ENCODE measurements at regions not wholly inside any gene's neighbourhood (a gene's known extent, or its start where the extent isn't known, plus 50 kb on each side); places are given as distances from the start of the nearest gene placed in this dataset.

DNA sequence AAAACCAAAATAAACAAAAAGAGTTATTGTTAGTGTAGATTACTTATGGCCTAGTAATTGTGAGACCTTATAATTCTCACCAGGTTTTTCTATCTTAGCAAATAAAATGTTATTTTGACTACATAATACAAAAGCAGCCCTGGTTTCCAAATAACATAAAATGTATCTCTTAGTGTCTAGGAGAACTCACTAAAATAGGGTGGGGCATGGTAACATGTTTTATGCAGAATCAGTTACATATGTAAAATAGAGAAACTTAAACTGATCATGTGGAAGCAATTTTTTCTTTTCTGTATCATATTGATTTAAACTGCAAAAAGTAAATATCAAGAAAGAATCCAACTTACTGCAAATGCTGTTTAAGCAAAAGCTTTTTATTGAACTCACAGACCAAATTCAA is 431.1 kb upstream of the ALCAM start:
- Histone ChIP-seq H3K79me2 (ENCODE audit: insufficient read depth, low read length) (no peaks in the 10 kb centered on the region), H3K9ac (ENCODE audit: low read depth, low read length) (no peak overlapping the region), H2AFZ (ENCODE audit: low read depth, low read length) (no peak overlapping the region), H3K27ac (ENCODE audit: low read length) (no peak overlapping the region), H3K36me3 (ENCODE audit: insufficient read depth, low read length) (no peaks in the 10 kb centered on the region), H3K9me3 (ENCODE audit: insufficient read depth, low read length, severe bottlenecking) (no peaks in the 10 kb centered on the region), H3K27me3 (ENCODE audit: insufficient read depth, low read length, poor library complexity) (no peaks in the 10 kb centered on the region), H3K4me1 (ENCODE audit: insufficient read depth, low read length) (no peaks in the 10 kb centered on the region), H3K4me2 (ENCODE audit: insufficient read depth, low read length) (no peak overlapping the region), H3K4me3 (ENCODE audit: low read depth in 1 of 2, low read length in 2 of 2) (no peak overlapping the region), H4K20me1 (ENCODE audit: insufficient read depth, low read length) (no peaks in the 10 kb centered on the region)
- ATAC-seq (ENCODE audit: insufficient read depth, low read depth), result no peak
- TF ChIP-seq EZH2 (IDR thresholded peaks at IDR 0.05; ENCODE audit: borderline replicate concordance, low read depth, low read length, severe bottlenecking), result no peak
- TF ChIP-seq, protein P1, sequence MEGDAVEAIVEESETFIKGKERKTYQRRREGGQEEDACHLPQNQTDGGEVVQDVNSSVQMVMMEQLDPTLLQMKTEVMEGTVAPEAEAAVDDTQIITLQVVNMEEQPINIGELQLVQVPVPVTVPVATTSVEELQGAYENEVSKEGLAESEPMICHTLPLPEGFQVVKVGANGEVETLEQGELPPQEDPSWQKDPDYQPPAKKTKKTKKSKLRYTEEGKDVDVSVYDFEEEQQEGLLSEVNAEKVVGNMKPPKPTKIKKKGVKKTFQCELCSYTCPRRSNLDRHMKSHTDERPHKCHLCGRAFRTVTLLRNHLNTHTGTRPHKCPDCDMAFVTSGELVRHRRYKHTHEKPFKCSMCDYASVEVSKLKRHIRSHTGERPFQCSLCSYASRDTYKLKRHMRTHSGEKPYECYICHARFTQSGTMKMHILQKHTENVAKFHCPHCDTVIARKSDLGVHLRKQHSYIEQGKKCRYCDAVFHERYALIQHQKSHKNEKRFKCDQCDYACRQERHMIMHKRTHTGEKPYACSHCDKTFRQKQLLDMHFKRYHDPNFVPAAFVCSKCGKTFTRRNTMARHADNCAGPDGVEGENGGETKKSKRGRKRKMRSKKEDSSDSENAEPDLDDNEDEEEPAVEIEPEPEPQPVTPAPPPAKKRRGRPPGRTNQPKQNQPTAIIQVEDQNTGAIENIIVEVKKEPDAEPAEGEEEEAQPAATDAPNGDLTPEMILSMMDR (IDR thresholded peaks at IDR 0.05; ENCODE audit: borderline replicate concordance, extremely low read depth, low read length, poor library complexity, severe bottlenecking), result no peak
- no peak for DNase-seq

DNA sequence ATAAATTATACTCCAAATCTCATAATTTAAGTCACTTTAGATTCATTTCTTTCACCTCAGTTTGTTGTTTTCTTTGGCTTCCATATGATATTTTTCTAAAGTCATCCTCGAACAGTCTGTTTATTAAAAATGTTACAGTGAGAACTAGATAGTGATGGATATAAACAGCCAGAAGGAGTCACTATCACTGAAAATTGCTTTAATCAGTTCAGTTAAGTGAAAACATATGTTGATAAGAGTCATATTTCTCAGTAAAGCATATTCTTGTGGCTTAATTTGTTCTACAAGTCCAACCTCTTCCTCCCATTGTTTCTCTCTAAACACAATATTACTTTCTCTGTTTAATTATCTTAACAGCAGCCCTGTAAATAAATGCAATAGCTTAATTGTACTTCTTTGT is 427.5 kb upstream of the ALCAM start:
- TF ChIP-seq EZH2 (IDR thresholded peaks at IDR 0.05; ENCODE audit: borderline replicate concordance, low read depth, low read length, severe bottlenecking), result no peak
- TF ChIP-seq, protein P1 (IDR thresholded peaks at IDR 0.05; ENCODE audit: borderline replicate concordance, extremely low read depth, low read length, poor library complexity, severe bottlenecking), result no peak
- H4K20me1 ChIP-seq (ENCODE audit: insufficient read depth, low read length), result no peaks in the 10 kb centered on the region
- H3K79me2 ChIP-seq (ENCODE audit: insufficient read depth, low read length), result no peaks in the 10 kb centered on the region
- no peaks in the 10 kb centered on the region for H3K4me1 ChIP-seq (ENCODE audit: insufficient read depth, low read length)
- H3K4me2 ChIP-seq (ENCODE audit: insufficient read depth, low read length), result no peak overlapping the region
- no peak overlapping the region for H2AFZ ChIP-seq (ENCODE audit: low read depth, low read length)
- no peaks in the 10 kb centered on the region for H3K9me3 ChIP-seq (ENCODE audit: insufficient read depth, low read length, severe bottlenecking)
- no peak for DNase-seq
- H3K27me3 ChIP-seq (ENCODE audit: insufficient read depth, low read length, poor library complexity), result no peaks in the 10 kb centered on the region
- no peak for ATAC-seq (ENCODE audit: insufficient read depth, low read depth)
- H3K4me3 ChIP-seq (ENCODE audit: low read depth in 1 of 2, low read length in 2 of 2), result no peak overlapping the region
- H3K9ac ChIP-seq (ENCODE audit: low read depth, low read length), result no peak overlapping the region
- H3K36me3 ChIP-seq (ENCODE audit: insufficient read depth, low read length), result no peaks in the 10 kb centered on the region
- H3K27ac ChIP-seq (ENCODE audit: low read length), result no peak overlapping the region

DNA sequence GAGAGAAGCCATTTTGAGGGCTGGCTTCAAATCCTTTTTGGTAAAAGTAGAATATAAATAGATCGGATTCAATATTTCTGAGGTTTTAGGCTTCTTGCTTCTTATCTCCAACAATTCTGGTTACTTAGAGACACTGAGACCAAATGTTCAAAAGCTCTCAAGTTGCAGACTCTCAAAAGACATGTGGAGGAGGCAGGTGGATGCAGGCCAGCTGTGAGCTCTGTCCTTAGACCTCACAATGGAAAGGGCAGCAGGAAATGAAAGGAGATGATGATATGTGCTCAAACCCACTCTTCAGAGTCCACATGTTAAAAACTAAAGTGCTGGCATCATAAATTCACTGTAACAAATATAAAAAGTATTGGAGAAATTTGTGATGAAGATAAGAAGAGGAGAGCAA is 424.9 kb upstream of the ALCAM start:
- Histone ChIP-seq H3K4me2 (ENCODE audit: insufficient read depth, low read length) (no peak overlapping the region), H3K27me3 (ENCODE audit: insufficient read depth, low read length, poor library complexity) (no peaks in the 10 kb centered on the region), H3K4me1 (ENCODE audit: insufficient read depth, low read length) (no peaks in the 10 kb centered on the region), H3K9me3 (ENCODE audit: insufficient read depth, low read length, severe bottlenecking) (no peaks in the 10 kb centered on the region), H4K20me1 (ENCODE audit: insufficient read depth, low read length) (no peaks in the 10 kb centered on the region), H3K36me3 (ENCODE audit: insufficient read depth, low read length) (no peaks in the 10 kb centered on the region), H3K9ac (ENCODE audit: low read depth, low read length) (no peak overlapping the region), H3K79me2 (ENCODE audit: insufficient read depth, low read length) (no peaks in the 10 kb centered on the region), H3K27ac (ENCODE audit: low read length) (no peak overlapping the region), H3K4me3 (ENCODE audit: low read depth in 1 of 2, low read length in 2 of 2) (no peak overlapping the region), H2AFZ (ENCODE audit: low read depth, low read length) (no peak overlapping the region)
- ATAC-seq (ENCODE audit: insufficient read depth, low read depth), result no peak
- no peak for DNase-seq
- TF ChIP-seq EZH2 (IDR thresholded peaks at IDR 0.05; ENCODE audit: borderline replicate concordance, low read depth, low read length, severe bottlenecking), result no peak
- TF ChIP-seq, protein P1 (IDR thresholded peaks at IDR 0.05; ENCODE audit: borderline replicate concordance, extremely low read depth, low read length, poor library complexity, severe bottlenecking), result no peak

DNA sequence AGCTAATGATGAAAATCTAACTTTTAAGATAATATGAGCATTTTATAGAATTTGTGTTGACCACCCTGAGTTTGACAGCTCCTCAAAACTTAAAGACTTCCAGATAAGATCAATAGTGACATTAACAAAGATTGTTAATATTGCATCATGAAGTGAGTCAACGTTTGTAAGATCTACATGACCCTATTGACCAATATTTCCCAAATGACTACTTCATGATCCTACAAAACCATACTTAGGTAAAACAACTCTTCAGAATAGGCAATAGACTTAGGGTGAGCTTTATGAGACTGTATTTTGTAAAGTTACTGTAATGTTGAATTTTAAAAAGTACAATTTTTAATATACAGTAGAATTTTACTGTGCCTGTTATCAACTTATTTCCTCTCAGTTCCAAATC is 422.7 kb upstream of the ALCAM start:
- H3K4me1 ChIP-seq (ENCODE audit: insufficient read depth, low read length), result no peaks in the 10 kb centered on the region
- no peak overlapping the region for H3K27ac ChIP-seq (ENCODE audit: low read length)
- H3K27me3 ChIP-seq (ENCODE audit: insufficient read depth, low read length, poor library complexity), result no peaks in the 10 kb centered on the region
- no peaks in the 10 kb centered on the region for H3K9me3 ChIP-seq (ENCODE audit: insufficient read depth, low read length, severe bottlenecking)
- DNase-seq (no peak), ATAC-seq (ENCODE audit: insufficient read depth, low read depth) (no peak)
- TF ChIP-seq, protein P1 (IDR thresholded peaks at IDR 0.05; ENCODE audit: borderline replicate concordance, extremely low read depth, low read length, poor library complexity, severe bottlenecking), result no peak
- TF ChIP-seq EZH2 (IDR thresholded peaks at IDR 0.05; ENCODE audit: borderline replicate concordance, low read depth, low read length, severe bottlenecking), result no peak
- no peaks in the 10 kb centered on the region for H3K79me2 ChIP-seq (ENCODE audit: insufficient read depth, low read length)
- H4K20me1 ChIP-seq (ENCODE audit: insufficient read depth, low read length), result no peaks in the 10 kb centered on the region
- no peaks in the 10 kb centered on the region for H3K36me3 ChIP-seq (ENCODE audit: insufficient read depth, low read length)
- no peak overlapping the region for H2AFZ ChIP-seq (ENCODE audit: low read depth, low read length)
- no peak overlapping the region for H3K4me3 ChIP-seq (ENCODE audit: low read depth in 1 of 2, low read length in 2 of 2)
- H3K4me2 ChIP-seq (ENCODE audit: insufficient read depth, low read length), result no peak overlapping the region
- H3K9ac ChIP-seq (ENCODE audit: low read depth, low read length), result no peak overlapping the region
